ENCODE measurements at regions not wholly inside any gene's neighbourhood (a gene's known extent, or its start where the extent isn't known, plus 50 kb on each side); places are given as distances from the start of the nearest gene placed in this dataset.

- Histone ChIP-seq H3K79me2 (ENCODE audit: low read length) (no peaks in the 10 kb centered on the region), H3K4me3 (ENCODE audit: low read length) (no peak overlapping the region), H3K4me1 (ENCODE audit: low read length) (peaks cover 4% of the 10 kb centered on the region; the same call in 1 of the 2 replicates), H3K36me3 (replicated peaks; ENCODE audit: low read depth, low read length) (no peaks in the 10 kb centered on the region), H3K27ac (ENCODE audit: low read length) (no peak overlapping the region), H3K4me2 (ENCODE audit: low read length) (no peak overlapping the region), H3K9me3 (ENCODE audit: insufficient read depth, low read length) (no peaks in the 10 kb centered on the region), H4K20me1 (ENCODE audit: insufficient read depth, low read length) (no peaks in the 10 kb centered on the region), H3K27me3 (ENCODE audit: low read depth, low read length) (no peaks in the 10 kb centered on the region), H3K9ac (ENCODE audit: low read length) (no peak overlapping the region), H2AFZ (ENCODE audit: low read depth, low read length) (no peak overlapping the region)
- TF ChIP-seq CTCF (IDR thresholded peaks at IDR 0.05; ENCODE audit: low read depth, low read length) (no peak), EZH2phosphoT487 (IDR thresholded peaks at IDR 0.05; ENCODE audit: low read depth) (no peak)
These were observed 319.2 kb upstream of the LRATD1 start for GRCh38 chr2:14313341-14313740.

- Histone ChIP-seq H2AFZ (ENCODE audit: low read depth, low read length) (no peak overlapping the region), H3K79me2 (ENCODE audit: low read length) (no peaks in the 10 kb centered on the region), H3K27ac (ENCODE audit: low read length) (no peak overlapping the region), H4K20me1 (ENCODE audit: insufficient read depth, low read length) (no peaks in the 10 kb centered on the region), H3K9me3 (ENCODE audit: insufficient read depth, low read length) (no peaks in the 10 kb centered on the region), H3K36me3 (replicated peaks; ENCODE audit: low read depth, low read length) (no peaks in the 10 kb centered on the region), H3K4me2 (ENCODE audit: low read length) (no peak overlapping the region), H3K9ac (ENCODE audit: low read length) (no peak overlapping the region), H3K27me3 (ENCODE audit: low read depth, low read length) (no peaks in the 10 kb centered on the region), H3K4me3 (ENCODE audit: low read length) (no peak overlapping the region), H3K4me1 (ENCODE audit: low read length) (no peaks in the 10 kb centered on the region)
- TF ChIP-seq CTCF (IDR thresholded peaks at IDR 0.05; ENCODE audit: low read depth, low read length), result no peak
- TF ChIP-seq EZH2phosphoT487 (IDR thresholded peaks at IDR 0.05; ENCODE audit: low read depth), result no peak
These were observed 315.9 kb upstream of the LRATD1 start for GRCh38 chr2:14316594-14316993.

DNA sequence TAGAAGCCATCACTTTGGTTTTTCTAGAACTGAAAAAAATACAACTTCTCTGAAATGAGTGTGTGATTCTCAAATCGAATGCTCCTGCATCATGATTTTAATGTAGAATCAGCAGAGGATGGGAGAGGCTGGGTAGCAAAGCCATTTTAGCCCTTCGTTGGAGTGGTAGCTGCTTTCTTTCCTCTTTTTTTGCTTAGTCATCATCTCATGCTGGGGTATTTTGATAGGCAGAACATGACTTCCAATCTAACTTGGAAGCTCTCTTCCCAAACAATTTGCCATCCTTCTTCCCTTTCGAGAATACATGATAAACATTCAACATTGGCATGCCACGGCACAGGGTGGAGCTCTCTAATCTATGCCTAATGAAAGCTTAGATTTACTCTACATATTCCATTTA lies 311.2 kb upstream of the LRATD1 start:
- no peak overlapping the region for H3K4me3 ChIP-seq (ENCODE audit: low read length)
- no peak overlapping the region for H3K4me2 ChIP-seq (ENCODE audit: low read length)
- no peaks in the 10 kb centered on the region for H3K4me1 ChIP-seq (ENCODE audit: low read length)
- no peaks in the 10 kb centered on the region for H4K20me1 ChIP-seq (ENCODE audit: insufficient read depth, low read length)
- no peak overlapping the region for H2AFZ ChIP-seq (ENCODE audit: low read depth, low read length)
- no peak overlapping the region for H3K27ac ChIP-seq (ENCODE audit: low read length)
- H3K36me3 ChIP-seq (replicated peaks; ENCODE audit: low read depth, low read length), result no peaks in the 10 kb centered on the region
- H3K9ac ChIP-seq (ENCODE audit: low read length), result no peak overlapping the region
- TF ChIP-seq CTCF (IDR thresholded peaks at IDR 0.05; ENCODE audit: low read depth, low read length) (no peak), EZH2phosphoT487 (IDR thresholded peaks at IDR 0.05; ENCODE audit: low read depth) (no peak)
- no peaks in the 10 kb centered on the region for H3K9me3 ChIP-seq (ENCODE audit: insufficient read depth, low read length)
- no peaks in the 10 kb centered on the region for H3K79me2 ChIP-seq (ENCODE audit: low read length)
- H3K27me3 ChIP-seq (ENCODE audit: low read depth, low read length), result no peaks in the 10 kb centered on the region

GRCh38 chr2:14322306-14322705 lies 310.2 kb upstream of the LRATD1 start:
- H3K36me3 ChIP-seq (replicated peaks; ENCODE audit: low read depth, low read length), result no peaks in the 10 kb centered on the region
- H3K9me3 ChIP-seq (ENCODE audit: insufficient read depth, low read length), result no peaks in the 10 kb centered on the region

More at GRCh38 chr2:14322306-14322705, 310.2 kb upstream of the LRATD1 start:
- H3K79me2 ChIP-seq (ENCODE audit: low read length), result no peaks in the 10 kb centered on the region
- H3K27me3 ChIP-seq (ENCODE audit: low read depth, low read length), result no peaks in the 10 kb centered on the region
- H3K4me3 ChIP-seq (ENCODE audit: low read length), result no peak overlapping the region
- no peak overlapping the region for H3K9ac ChIP-seq (ENCODE audit: low read length)
- no peak overlapping the region for H2AFZ ChIP-seq (ENCODE audit: low read depth, low read length)
- H3K4me1 ChIP-seq (ENCODE audit: low read length), result no peaks in the 10 kb centered on the region
- no peak overlapping the region for H3K27ac ChIP-seq (ENCODE audit: low read length)
- no peaks in the 10 kb centered on the region for H4K20me1 ChIP-seq (ENCODE audit: insufficient read depth, low read length)
- TF ChIP-seq EZH2phosphoT487 (IDR thresholded peaks at IDR 0.05; ENCODE audit: low read depth) (no peak), CTCF (IDR thresholded peaks at IDR 0.05; ENCODE audit: low read depth, low read length) (no peak)
- H3K4me2 ChIP-seq (ENCODE audit: low read length), result no peak overlapping the region

Data from OCI-LY3 (cell line).